Activated CD8-positive, alpha-beta memory T cell treated with anti-CD3 and anti-CD28 coated beads for 1 hour (primary cell): ENCODE measurements at regions not wholly inside any gene's neighbourhood (a gene's known extent, or its start where the extent isn't known, plus 50 kb on each side); places are given as distances from the start of the nearest gene placed in this dataset.

ENCODE experiments used
- DNase-seq, 2 donors: peaks; one replicate each; pipeline ENCODE4 v3.0.0-alpha.2; 2020; ENCODE audit warnings: low read depth in 1 of 2; ENCODE audit errors: extremely low read depth in 1 of 2

- DNase-seq, result no peak
These were observed 668.6 kb upstream of the SLC10A2 start for GRCh38 chr13:103734837-103735236.

- DNase-seq, result no peak
These were observed 665.7 kb upstream of the SLC10A2 start for GRCh38 chr13:103731959-103732358.

- DNase-seq, result no peak
These were observed 664.2 kb upstream of the SLC10A2 start for GRCh38 chr13:103730407-103730806.

GRCh38 chr13:103726808-103727207 lies 660.6 kb upstream of the SLC10A2 start:
- no peak for DNase-seq

- no peak for DNase-seq
These were observed 650.5 kb upstream of the SLC10A2 start for GRCh38 chr13:103716718-103717117.

- no peak for DNase-seq
These were observed 649.1 kb upstream of the SLC10A2 start for GRCh38 chr13:103715335-103715734.

GRCh38 chr13:103703246-103703645 lies 637.0 kb upstream of the SLC10A2 start:
- no peak for DNase-seq

GRCh38 chr13:103698000-103698399 lies 631.8 kb upstream of the SLC10A2 start:
- DNase-seq, result no peak

GRCh38 chr13:103695320-103695719 lies 629.1 kb upstream of the SLC10A2 start:
- no peak for DNase-seq

- DNase-seq, result no peak
These were observed 628.3 kb upstream of the SLC10A2 start for GRCh38 chr13:103694471-103694870.

- DNase-seq, result no peak
These were observed 627.8 kb upstream of the SLC10A2 start for GRCh38 chr13:103694033-103694432.

- DNase-seq, result no peak
These were observed 626.2 kb upstream of the SLC10A2 start for GRCh38 chr13:103692442-103692841.

GRCh38 chr13:103676329-103676728 lies 610.1 kb upstream of the SLC10A2 start:
- DNase-seq, result no peak

GRCh38 chr13:103671547-103671946 lies 605.3 kb upstream of the SLC10A2 start:
- DNase-seq, result no peak

- no peak for DNase-seq
These were observed 597.8 kb upstream of the SLC10A2 start for GRCh38 chr13:103663996-103664395.

GRCh38 chr13:103656311-103656710 lies 590.1 kb upstream of the SLC10A2 start:
- no peak for DNase-seq

- DNase-seq, result no peak
These were observed 574.4 kb upstream of the SLC10A2 start for GRCh38 chr13:103640606-103641005.

GRCh38 chr13:103639326-103639725 lies 573.1 kb upstream of the SLC10A2 start:
- DNase-seq, result no peak

GRCh38 chr13:103638706-103639105 lies 572.5 kb upstream of the SLC10A2 start:
- no peak for DNase-seq

GRCh38 chr13:103634066-103634465 lies 567.8 kb upstream of the SLC10A2 start:
- no peak for DNase-seq

- DNase-seq, result no peak
These were observed 559.0 kb upstream of the SLC10A2 start for GRCh38 chr13:103625194-103625593.

GRCh38 chr13:103618151-103618550 lies 551.9 kb upstream of the SLC10A2 start:
- no peak for DNase-seq

- DNase-seq, result no peak
These were observed 549.6 kb upstream of the SLC10A2 start for GRCh38 chr13:103615771-103616170.

- DNase-seq, result no peak
These were observed 548.5 kb upstream of the SLC10A2 start for GRCh38 chr13:103614761-103615160.
